Thoracic aorta (tissue), 2 donors: ENCODE measurements at regions not wholly inside any gene's neighbourhood (a gene's known extent, or its start where the extent isn't known, plus 50 kb on each side); places are given as distances from the start of the nearest gene placed in this dataset.
A peak's percentile ranks its signal among the peaks of the same experiment; 100 is the strongest.

ENCODE experiments used
- ATAC-seq: fragments of 150-250 bp; one replicate; pipeline ENCODE4 v1.8.0; 2017; ENCODE audit warnings: low read depth; ENCODE audit not compliant: insufficient number of reproducible peaks, low FRiP score
- DNase-seq: peaks from one replicate; pipeline ENCODE4 v3.0.0-alpha.2; 2020; ENCODE audit warnings: low spot score
- H3K27ac ChIP-seq, 2 donors: fragments of 200-600 bp; sonication (generic); 1 replicate in 1 of 2; 2 replicates in 1 of 2; pipeline ENCODE4 v1.5.1; 2016; ENCODE audit warnings: mild to moderate bottlenecking in 2 of 2, moderate library complexity in 2 of 2
- H3K27me3 ChIP-seq: fragments of 200-600 bp; sonication (generic); replicated peaks from 2 replicates; pipeline ENCODE4 v1.6.0; 2016; ENCODE audit warnings: mild to moderate bottlenecking; ENCODE audit not compliant: insufficient read depth
- H3K36me3 ChIP-seq: fragments of 200-600 bp; sonication (generic); one replicate; pipeline ENCODE4 v1.5.1; 2016
- H3K4me1 ChIP-seq, 2 donors: fragments of 200-600 bp; sonication (generic); 1 replicate in 1 of 2; 2 replicates in 1 of 2; pipeline versions ENCODE4 v1.5.1 to v1.6.0; 2016; ENCODE audit warnings: low read depth in 2 of 2, mild to moderate bottlenecking in 1 of 2; ENCODE audit not compliant: control insufficient read depth in 1 of 2
- H3K4me3 ChIP-seq: fragments of 200-600 bp; sonication (generic); 2 replicates; pipeline ENCODE4 v1.5.1; 2016; ENCODE audit warnings: mild to moderate bottlenecking
- H3K9me3 ChIP-seq: fragments of 200-600 bp; sonication (generic); 2 replicates; pipeline ENCODE4 v1.5.1; 2016
- TF ChIP-seq, protein P1 (sequence below): fragments of 200-600 bp; sonication (generic); IDR thresholded peaks from one replicate; pipeline ENCODE4 v1.5.1; 2019; ENCODE audit warnings: antibody characterized with exemption

DNA sequence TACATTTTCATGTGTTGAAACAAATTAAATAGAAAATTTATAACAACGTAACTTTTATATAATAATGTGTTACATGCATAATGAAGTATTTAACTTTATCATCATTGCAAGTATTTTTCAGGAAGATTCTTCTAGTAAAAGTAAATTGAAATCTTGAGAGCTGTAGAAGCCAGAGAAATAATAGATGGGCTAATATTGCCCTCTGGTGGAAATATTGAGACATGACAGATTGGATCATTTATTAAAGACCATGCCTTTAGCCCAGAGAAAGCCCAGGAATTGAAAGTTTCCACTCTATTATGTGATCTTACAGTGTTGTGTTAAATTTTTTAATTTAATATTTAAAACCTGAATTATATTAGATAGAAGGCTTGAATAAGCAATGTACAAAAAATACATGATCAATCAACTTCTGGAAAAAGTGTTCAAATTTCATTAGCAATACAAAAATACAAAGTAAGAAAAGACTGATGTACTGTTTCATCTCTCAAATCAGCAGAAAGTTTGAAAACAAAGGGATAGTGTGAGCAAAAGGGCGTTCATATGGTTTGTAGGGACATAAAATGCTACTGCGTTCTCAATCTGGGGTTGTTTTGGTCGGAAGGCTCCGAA is 52.7 kb upstream of the SPTSSB start:
- Histone ChIP-seq H3K4me1 (no peaks in the 10 kb centered on the region), H3K36me3 (no peaks in the 10 kb centered on the region), H3K4me3 (no peak overlapping the region), H3K9me3 (no peaks in the 10 kb centered on the region), H3K27ac (no peak overlapping the region), H3K27me3 (peaks cover 4% of the 10 kb centered on the region)
- TF ChIP-seq, protein P1, sequence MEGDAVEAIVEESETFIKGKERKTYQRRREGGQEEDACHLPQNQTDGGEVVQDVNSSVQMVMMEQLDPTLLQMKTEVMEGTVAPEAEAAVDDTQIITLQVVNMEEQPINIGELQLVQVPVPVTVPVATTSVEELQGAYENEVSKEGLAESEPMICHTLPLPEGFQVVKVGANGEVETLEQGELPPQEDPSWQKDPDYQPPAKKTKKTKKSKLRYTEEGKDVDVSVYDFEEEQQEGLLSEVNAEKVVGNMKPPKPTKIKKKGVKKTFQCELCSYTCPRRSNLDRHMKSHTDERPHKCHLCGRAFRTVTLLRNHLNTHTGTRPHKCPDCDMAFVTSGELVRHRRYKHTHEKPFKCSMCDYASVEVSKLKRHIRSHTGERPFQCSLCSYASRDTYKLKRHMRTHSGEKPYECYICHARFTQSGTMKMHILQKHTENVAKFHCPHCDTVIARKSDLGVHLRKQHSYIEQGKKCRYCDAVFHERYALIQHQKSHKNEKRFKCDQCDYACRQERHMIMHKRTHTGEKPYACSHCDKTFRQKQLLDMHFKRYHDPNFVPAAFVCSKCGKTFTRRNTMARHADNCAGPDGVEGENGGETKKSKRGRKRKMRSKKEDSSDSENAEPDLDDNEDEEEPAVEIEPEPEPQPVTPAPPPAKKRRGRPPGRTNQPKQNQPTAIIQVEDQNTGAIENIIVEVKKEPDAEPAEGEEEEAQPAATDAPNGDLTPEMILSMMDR: peak; percentile 82
- DNase-seq (no peak), ATAC-seq (no peak)

DNA sequence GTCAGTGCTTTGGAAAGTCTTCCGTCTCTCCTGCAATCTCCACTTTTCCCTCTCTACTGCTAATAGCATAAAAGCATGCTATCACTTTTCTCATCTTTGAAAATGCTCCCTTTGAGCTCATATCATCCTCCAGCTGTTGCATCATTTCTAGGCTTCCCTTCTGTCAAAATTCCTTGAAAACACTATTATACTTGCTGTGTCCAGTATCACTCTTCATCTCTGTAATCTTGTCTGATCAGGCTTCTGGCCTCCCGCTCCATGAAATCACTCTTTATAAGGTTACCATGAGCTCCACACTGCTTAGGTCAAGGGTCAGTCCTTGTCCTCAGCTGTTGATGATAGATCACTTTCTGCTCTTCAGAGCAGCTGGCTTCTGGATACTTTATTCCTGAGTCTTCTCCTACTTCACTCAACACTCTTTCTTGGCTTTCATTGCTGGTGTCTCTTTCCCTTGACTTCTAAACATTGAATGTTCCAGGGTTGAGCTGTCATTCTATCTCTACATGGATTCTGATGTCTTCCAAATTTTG is 50.9 kb upstream of the SPTSSB start:
- H3K4me3 ChIP-seq: no peak overlapping the region
- no peaks in the 10 kb centered on the region for H3K9me3 ChIP-seq
- no peaks in the 10 kb centered on the region for H3K36me3 ChIP-seq
- ATAC-seq: no peak
- DNase-seq: no peak
- no peaks in the 10 kb centered on the region for H3K4me1 ChIP-seq
- TF ChIP-seq, protein P1: no peak
- peaks cover 4% of the 10 kb centered on the region for H3K27me3 ChIP-seq
- H3K27ac ChIP-seq: no peak overlapping the region
